ENCODE measurements at regions not wholly inside any gene's neighbourhood (a gene's known extent, or its start where the extent isn't known, plus 50 kb on each side); places are given as distances from the start of the nearest gene placed in this dataset.

DNA sequence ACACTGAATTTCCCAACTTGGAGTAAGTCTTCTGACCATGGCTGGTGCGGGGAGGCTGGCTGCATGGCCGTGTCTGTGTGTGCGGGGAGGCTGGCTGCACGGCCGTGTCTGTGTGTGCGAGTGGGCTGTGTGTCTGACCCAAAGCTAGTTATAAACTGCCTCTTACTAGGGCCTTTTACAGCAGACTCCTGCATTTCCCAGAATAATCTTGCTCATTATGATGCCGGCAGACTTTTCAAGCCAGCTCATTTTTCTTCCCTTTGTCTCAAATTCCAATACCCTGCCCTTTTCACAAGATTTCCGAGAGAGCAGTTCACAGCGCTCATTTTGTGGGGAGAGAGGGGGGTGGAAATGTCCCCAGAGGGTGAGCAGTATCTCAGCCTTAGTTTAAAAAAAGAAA, 470.7 kb upstream of the BRINP1 start:
- Histone ChIP-seq H3K27me3 (ENCODE audit: control insufficient read depth, insufficient read depth, low read length) (no peaks in the 10 kb centered on the region), H3K36me3 (ENCODE audit: control insufficient read depth, insufficient read depth, low read length) (no peaks in the 10 kb centered on the region), H3K4me3 (ENCODE audit: low read depth, low read length) (no peak overlapping the region), H3K9me3 (ENCODE audit: control insufficient read depth, insufficient read depth, low read length) (no peaks in the 10 kb centered on the region), H3K9ac (ENCODE audit: low read depth, low read length) (no peak overlapping the region), H3K4me1 (ENCODE audit: control insufficient read depth, insufficient read depth, low read length) (no peaks in the 10 kb centered on the region)

DNA sequence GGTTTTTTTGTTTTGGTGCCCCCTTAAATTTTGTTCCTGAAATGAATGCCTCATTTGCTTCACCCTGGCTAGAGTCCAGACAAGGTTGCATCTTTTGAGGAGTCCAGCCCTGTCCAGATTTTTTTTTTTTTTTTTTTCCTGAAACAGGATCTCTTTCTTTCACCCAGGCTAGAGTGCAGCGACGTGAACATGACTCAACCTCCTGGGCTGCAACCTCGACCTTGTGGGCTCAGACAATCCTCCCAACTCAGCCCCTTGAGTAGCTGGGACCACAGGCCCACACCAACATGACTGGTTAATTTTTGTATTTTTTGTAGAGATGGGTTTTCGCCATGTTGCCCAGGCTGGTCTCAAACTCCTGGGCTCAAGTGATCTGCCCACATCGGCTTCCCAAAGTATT, 469.0 kb upstream of the BRINP1 start:
- Histone ChIP-seq H3K4me1 (ENCODE audit: control insufficient read depth, insufficient read depth, low read length) (no peaks in the 10 kb centered on the region), H3K9ac (ENCODE audit: low read depth, low read length) (no peak overlapping the region), H3K9me3 (ENCODE audit: control insufficient read depth, insufficient read depth, low read length) (no peaks in the 10 kb centered on the region), H3K27me3 (ENCODE audit: control insufficient read depth, insufficient read depth, low read length) (no peaks in the 10 kb centered on the region), H3K4me3 (ENCODE audit: low read depth, low read length) (no peak overlapping the region), H3K36me3 (ENCODE audit: control insufficient read depth, insufficient read depth, low read length) (no peaks in the 10 kb centered on the region)

DNA sequence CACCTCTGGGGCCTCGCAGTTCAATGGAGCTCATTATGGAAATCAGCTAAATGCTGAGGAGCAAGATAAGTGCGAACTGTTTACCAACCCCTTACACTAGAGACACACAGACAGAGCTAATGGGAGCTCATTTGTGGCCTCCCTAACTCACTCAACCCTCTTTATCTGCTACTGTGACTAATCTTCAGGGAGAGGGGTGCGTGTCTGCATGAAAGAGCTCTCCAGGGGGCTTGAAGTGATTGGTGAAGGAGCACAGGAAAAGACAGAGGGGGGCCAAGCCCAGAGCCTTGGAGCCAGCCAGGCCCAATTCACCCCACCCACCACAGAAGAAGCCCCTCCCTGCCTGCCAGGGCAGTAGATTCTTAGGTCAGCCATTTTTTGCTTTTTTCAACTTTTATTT, 466.8 kb upstream of the BRINP1 start:
- Histone ChIP-seq H3K4me1 (ENCODE audit: control insufficient read depth, insufficient read depth, low read length) (no peaks in the 10 kb centered on the region), H3K4me3 (ENCODE audit: low read depth, low read length) (no peak overlapping the region), H3K9me3 (ENCODE audit: control insufficient read depth, insufficient read depth, low read length) (no peaks in the 10 kb centered on the region), H3K36me3 (ENCODE audit: control insufficient read depth, insufficient read depth, low read length) (no peaks in the 10 kb centered on the region), H3K9ac (ENCODE audit: low read depth, low read length) (no peak overlapping the region), H3K27me3 (ENCODE audit: control insufficient read depth, insufficient read depth, low read length) (no peaks in the 10 kb centered on the region)

DNA sequence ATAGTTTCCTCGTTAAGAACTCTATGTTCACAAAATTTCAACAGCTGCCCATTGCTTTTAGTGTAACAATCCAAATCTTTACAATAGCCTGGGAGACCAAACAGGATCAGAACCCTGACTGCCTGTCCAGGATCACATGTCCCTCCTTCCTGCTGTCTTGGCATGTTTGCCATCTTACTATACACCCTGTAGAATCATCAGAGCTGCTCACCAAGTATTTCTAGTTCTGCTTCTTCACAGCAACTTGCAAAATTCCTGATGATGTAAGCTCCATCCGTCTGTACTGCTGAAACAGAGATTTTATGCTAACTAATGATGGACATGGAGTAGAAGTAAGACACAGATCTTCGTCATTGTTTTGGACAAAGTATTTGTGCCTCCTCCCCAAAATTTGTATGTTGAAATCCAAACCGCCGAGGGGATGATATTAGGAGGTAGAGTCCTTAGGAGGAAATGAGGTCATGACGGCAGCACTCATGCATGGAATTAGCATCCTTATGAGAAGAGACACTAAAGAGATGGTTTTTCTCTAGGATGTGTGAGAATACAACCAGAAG, 464.9 kb upstream of the BRINP1 start:
- no peak overlapping the region for H3K9ac ChIP-seq (ENCODE audit: low read depth, low read length)
- H3K27me3 ChIP-seq (ENCODE audit: control insufficient read depth, insufficient read depth, low read length) = no peaks in the 10 kb centered on the region
- no peaks in the 10 kb centered on the region for H3K4me1 ChIP-seq (ENCODE audit: control insufficient read depth, insufficient read depth, low read length)
- no peak overlapping the region for H3K4me3 ChIP-seq (ENCODE audit: low read depth, low read length)
- H3K36me3 ChIP-seq (ENCODE audit: control insufficient read depth, insufficient read depth, low read length) = no peaks in the 10 kb centered on the region
- no peaks in the 10 kb centered on the region for H3K9me3 ChIP-seq (ENCODE audit: control insufficient read depth, insufficient read depth, low read length)

- Histone ChIP-seq H3K9me3 (ENCODE audit: control insufficient read depth, insufficient read depth, low read length) (no peaks in the 10 kb centered on the region), H3K4me1 (ENCODE audit: control insufficient read depth, insufficient read depth, low read length) (no peaks in the 10 kb centered on the region), H3K36me3 (ENCODE audit: control insufficient read depth, insufficient read depth, low read length) (no peaks in the 10 kb centered on the region), H3K27me3 (ENCODE audit: control insufficient read depth, insufficient read depth, low read length) (no peaks in the 10 kb centered on the region), H3K4me3 (ENCODE audit: low read depth, low read length) (no peak overlapping the region), H3K9ac (ENCODE audit: low read depth, low read length) (no peak overlapping the region)
These were observed 462.1 kb upstream of the BRINP1 start for GRCh38 chr9:119831309-119831708.

- H3K9ac ChIP-seq (ENCODE audit: low read depth, low read length) = no peak overlapping the region
- H3K36me3 ChIP-seq (ENCODE audit: control insufficient read depth, insufficient read depth, low read length) = no peaks in the 10 kb centered on the region
- H3K27me3 ChIP-seq (ENCODE audit: control insufficient read depth, insufficient read depth, low read length) = no peaks in the 10 kb centered on the region
These were observed 460.5 kb upstream of the BRINP1 start for GRCh38 chr9:119829748-119830147.

DNA sequence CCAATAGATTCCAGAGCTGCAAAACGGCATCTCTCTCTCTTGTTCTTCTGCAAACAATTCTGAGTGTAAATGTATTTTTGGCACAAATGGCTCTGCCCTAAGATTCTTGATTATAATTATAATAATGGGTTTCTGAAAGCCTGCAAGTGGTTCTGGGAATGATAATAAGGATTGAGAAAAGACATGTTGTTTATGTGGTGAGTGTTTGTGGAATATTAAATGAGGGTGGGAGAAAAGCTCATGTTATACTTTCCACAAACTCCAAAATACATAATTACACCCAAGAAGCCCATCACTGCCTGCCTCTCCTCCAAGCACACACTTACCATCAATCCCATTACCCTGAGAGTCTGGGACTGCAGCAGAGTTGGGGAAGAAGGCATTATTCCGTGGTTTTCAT, 460.0 kb upstream of the BRINP1 start:
- Histone ChIP-seq H3K4me1 (ENCODE audit: control insufficient read depth, insufficient read depth, low read length) (no peaks in the 10 kb centered on the region), H3K9me3 (ENCODE audit: control insufficient read depth, insufficient read depth, low read length) (no peaks in the 10 kb centered on the region)

More at GRCh38 chr9:119829748-119830147, 460.5 kb upstream of the BRINP1 start:
- Histone ChIP-seq H3K4me1 (ENCODE audit: control insufficient read depth, insufficient read depth, low read length) (no peaks in the 10 kb centered on the region), H3K4me3 (ENCODE audit: low read depth, low read length) (no peak overlapping the region), H3K9me3 (ENCODE audit: control insufficient read depth, insufficient read depth, low read length) (no peaks in the 10 kb centered on the region)

DNA sequence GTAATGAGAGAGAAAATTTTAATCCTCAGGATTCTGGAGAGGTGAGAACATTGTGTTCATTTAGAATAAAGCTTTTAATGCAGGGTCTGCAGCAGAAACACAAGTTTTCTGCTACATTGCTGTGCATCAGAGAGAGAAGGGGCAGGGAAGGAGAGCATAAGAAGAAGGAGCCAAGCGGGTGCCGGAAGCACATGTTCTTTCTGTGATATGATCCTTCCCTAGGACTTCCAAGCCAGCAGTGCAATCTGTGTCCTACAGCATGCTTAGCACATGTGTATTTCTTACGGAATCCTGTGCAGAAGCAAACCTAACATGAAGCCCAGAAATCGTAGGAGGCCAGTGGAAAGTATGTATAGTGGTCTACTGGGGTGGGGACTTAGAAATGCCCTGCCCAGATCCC, 458.3 kb upstream of the BRINP1 start:
- Histone ChIP-seq H3K9ac (ENCODE audit: low read depth, low read length) (no peak overlapping the region), H3K4me3 (ENCODE audit: low read depth, low read length) (no peak overlapping the region)

More for the DNA sequence above, 460.0 kb upstream of the BRINP1 start:
- Histone ChIP-seq H3K36me3 (ENCODE audit: control insufficient read depth, insufficient read depth, low read length) (no peaks in the 10 kb centered on the region), H3K4me3 (ENCODE audit: low read depth, low read length) (no peak overlapping the region), H3K9ac (ENCODE audit: low read depth, low read length) (no peak overlapping the region), H3K27me3 (ENCODE audit: control insufficient read depth, insufficient read depth, low read length) (no peaks in the 10 kb centered on the region)

GRCh38 chr9:119827126-119827525, 457.9 kb upstream of the BRINP1 start:
- H3K27me3 ChIP-seq (ENCODE audit: control insufficient read depth, insufficient read depth, low read length) = no peaks in the 10 kb centered on the region

More for the DNA sequence above, 458.3 kb upstream of the BRINP1 start:
- Histone ChIP-seq H3K9me3 (ENCODE audit: control insufficient read depth, insufficient read depth, low read length) (no peaks in the 10 kb centered on the region), H3K4me1 (ENCODE audit: control insufficient read depth, insufficient read depth, low read length) (no peaks in the 10 kb centered on the region), H3K36me3 (ENCODE audit: control insufficient read depth, insufficient read depth, low read length) (no peaks in the 10 kb centered on the region), H3K27me3 (ENCODE audit: control insufficient read depth, insufficient read depth, low read length) (no peaks in the 10 kb centered on the region)

DNA sequence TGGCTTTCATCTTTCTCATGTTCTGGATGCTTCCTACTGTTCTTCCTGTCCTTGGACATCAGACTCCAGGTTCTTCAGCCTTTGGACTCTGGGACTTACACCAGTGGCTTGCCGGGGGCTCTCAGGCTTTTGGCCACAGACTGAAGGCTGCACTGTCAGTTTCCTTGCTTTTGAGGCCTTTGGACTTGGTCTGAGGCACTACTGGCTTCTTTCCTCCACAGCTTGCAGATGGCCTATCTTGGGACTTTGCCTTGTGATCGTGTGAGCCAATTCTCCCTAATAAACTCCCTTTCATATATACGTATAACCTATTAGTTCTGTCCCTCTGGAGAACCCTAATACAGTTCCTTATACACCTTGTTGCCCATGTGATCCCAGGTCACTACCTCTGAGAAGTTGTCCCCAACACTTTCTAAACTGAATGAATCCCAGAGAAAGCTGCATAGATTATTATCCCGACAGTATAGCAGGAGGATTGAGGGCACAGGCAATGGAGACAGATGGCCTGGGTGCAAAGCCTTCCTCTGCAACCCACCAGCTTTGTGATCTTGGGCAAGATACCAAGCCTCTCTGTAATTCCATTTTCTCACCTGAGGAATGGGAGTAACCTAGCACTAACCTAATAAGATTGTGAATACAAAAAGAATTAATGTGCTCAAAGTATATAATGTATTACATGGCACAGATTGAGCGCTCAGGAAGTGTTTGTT, 449.6 kb upstream of the BRINP1 start:
- Histone ChIP-seq H3K4me3 (ENCODE audit: low read depth, low read length) (no peak overlapping the region), H3K9me3 (ENCODE audit: control insufficient read depth, insufficient read depth, low read length) (no peaks in the 10 kb centered on the region), H3K27me3 (ENCODE audit: control insufficient read depth, insufficient read depth, low read length) (no peaks in the 10 kb centered on the region), H3K4me1 (ENCODE audit: control insufficient read depth, insufficient read depth, low read length) (no peaks in the 10 kb centered on the region), H3K9ac (ENCODE audit: low read depth, low read length) (no peak overlapping the region), H3K36me3 (ENCODE audit: control insufficient read depth, insufficient read depth, low read length) (no peaks in the 10 kb centered on the region)

More at GRCh38 chr9:119827126-119827525, 457.9 kb upstream of the BRINP1 start:
- no peaks in the 10 kb centered on the region for H3K4me1 ChIP-seq (ENCODE audit: control insufficient read depth, insufficient read depth, low read length)
- H3K4me3 ChIP-seq (ENCODE audit: low read depth, low read length) = no peak overlapping the region
- no peaks in the 10 kb centered on the region for H3K36me3 ChIP-seq (ENCODE audit: control insufficient read depth, insufficient read depth, low read length)
- no peak overlapping the region for H3K9ac ChIP-seq (ENCODE audit: low read depth, low read length)
- H3K9me3 ChIP-seq (ENCODE audit: control insufficient read depth, insufficient read depth, low read length) = no peaks in the 10 kb centered on the region

DNA sequence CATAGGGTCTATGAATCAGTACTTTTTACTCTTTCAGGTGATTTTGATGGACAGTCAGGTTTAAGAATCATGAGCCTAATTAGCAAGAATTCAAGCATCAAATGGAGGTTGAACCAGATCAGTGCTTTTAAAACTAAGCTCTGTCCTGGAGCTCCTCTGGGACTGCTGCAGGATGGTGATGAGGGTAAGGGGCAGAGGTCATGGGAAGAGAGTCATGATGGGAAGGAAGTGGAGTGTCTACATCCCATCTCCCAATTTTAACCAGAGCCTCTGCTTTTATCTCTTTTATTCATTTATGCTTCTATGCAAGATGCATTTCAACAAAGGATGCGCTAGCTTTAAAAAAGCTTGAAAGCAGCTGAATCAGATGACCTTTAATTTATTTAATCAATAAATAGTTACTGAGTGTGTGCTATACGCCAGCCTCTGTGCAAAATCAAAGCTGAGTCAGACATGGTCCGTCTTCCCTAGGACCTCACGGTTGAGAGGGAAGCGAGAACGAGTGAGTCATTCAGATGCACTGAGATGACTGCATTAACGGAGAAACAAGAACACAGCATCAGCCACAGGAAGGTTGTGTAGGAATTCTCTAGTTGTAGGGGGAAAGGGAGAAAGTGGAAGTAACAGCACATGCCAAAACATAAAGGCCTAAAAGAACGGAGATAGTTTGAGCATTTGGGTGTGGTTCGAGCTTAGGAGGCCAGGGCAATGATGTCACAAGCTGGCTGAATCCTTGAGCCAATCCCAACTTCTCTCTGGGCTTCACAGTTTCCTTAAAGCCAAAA, 441.6 kb upstream of the BRINP1 start:
- Histone ChIP-seq H3K9me3 (ENCODE audit: control insufficient read depth, insufficient read depth, low read length) (no peaks in the 10 kb centered on the region), H3K27me3 (ENCODE audit: control insufficient read depth, insufficient read depth, low read length) (no peaks in the 10 kb centered on the region), H3K4me1 (ENCODE audit: control insufficient read depth, insufficient read depth, low read length) (peaks cover 5% of the 10 kb centered on the region), H3K36me3 (ENCODE audit: control insufficient read depth, insufficient read depth, low read length) (no peaks in the 10 kb centered on the region), H3K4me3 (ENCODE audit: low read depth, low read length) (no peak overlapping the region), H3K9ac (ENCODE audit: low read depth, low read length) (no peak overlapping the region)

DNA sequence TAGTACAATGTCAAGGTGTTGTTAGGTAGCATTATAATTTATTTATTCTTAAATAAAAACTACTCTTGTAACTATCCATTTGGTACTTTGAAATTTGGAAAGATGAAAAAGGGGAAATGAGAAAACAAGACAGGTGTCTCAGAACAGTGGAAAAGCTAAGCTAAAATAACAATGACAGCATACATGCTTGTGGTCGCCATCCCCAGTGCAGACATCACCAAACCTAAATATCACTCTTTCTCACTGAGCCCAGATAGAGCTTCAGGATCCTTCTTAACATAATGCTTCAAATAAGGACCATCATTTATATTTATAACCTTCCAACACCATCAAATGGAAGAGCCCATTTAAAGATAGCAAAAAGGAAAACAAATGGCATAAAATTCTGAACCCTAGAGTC, 434.4 kb upstream of the BRINP1 start:
- Histone ChIP-seq H3K4me3 (ENCODE audit: low read depth, low read length) (no peak overlapping the region), H3K4me1 (ENCODE audit: control insufficient read depth, insufficient read depth, low read length) (no peaks in the 10 kb centered on the region), H3K9me3 (ENCODE audit: control insufficient read depth, insufficient read depth, low read length) (no peaks in the 10 kb centered on the region), H3K9ac (ENCODE audit: low read depth, low read length) (no peak overlapping the region), H3K36me3 (ENCODE audit: control insufficient read depth, insufficient read depth, low read length) (no peaks in the 10 kb centered on the region), H3K27me3 (ENCODE audit: control insufficient read depth, insufficient read depth, low read length) (no peaks in the 10 kb centered on the region)
